ENCODE measurements at regions not wholly inside any gene's neighbourhood (a gene's known extent, or its start where the extent isn't known, plus 50 kb on each side); places are given as distances from the start of the nearest gene placed in this dataset.

GRCh38 chr11:127804747-127805400 is 782.5 kb downstream of the ETS1 start:
- Mint-ChIP-seq H3K36me3 (no peaks in the 10 kb centered on the region), H3K4me3 (no peak overlapping the region), H3K4me1 (peaks cover 23% of the 10 kb centered on the region), H3K27me3 (ENCODE audit: low read depth) (no peaks in the 10 kb centered on the region), H3K27ac (no peak overlapping the region), H3K9me3 (no peaks in the 10 kb centered on the region)
- DNase-seq (ENCODE audit: low spot score) (no peak), ATAC-seq (no peak)
- ChIA-PET POLR2A (no interaction called here), CTCF (interaction anchor here (1.5 kb wide), 1 partner anchor 39 kb away, joined by 3 read pairs; no protein-coding TSS in a partner anchor)
- TF ChIP-seq ZNF232 (CRISPR knock-in tag; IDR thresholded peaks at IDR 0.05) (no peak), ELF4 (CRISPR knock-in tag; IDR thresholded peaks at IDR 0.05; ENCODE audit: low read depth) (no peak), SOX15 (CRISPR knock-in tag; IDR thresholded peaks at IDR 0.05) (no peak), KAT7 (CRISPR knock-in tag; IDR thresholded peaks at IDR 0.05; ENCODE audit: borderline replicate concordance) (no peak), FOXJ3 (CRISPR knock-in tag; IDR thresholded peaks at IDR 0.05; ENCODE audit: borderline replicate concordance) (no peak), RELA (CRISPR knock-in tag; IDR thresholded peaks at IDR 0.05; ENCODE audit: borderline replicate concordance) (no peak), GABPB1 (CRISPR knock-in tag; IDR thresholded peaks at IDR 0.05) (no peak), ZNF532 (CRISPR knock-in tag; IDR thresholded peaks at IDR 0.05; ENCODE audit: borderline replicate concordance) (no peak), HMGXB4 (CRISPR knock-in tag; IDR thresholded peaks at IDR 0.05) (no peak), SMAD3 (CRISPR knock-in tag; IDR thresholded peaks at IDR 0.05; ENCODE audit: borderline replicate concordance) (no peak), CREB1 (CRISPR knock-in tag; IDR thresholded peaks at IDR 0.05) (no peak), E2F5 (CRISPR knock-in tag; IDR thresholded peaks at IDR 0.05) (no peak), JUN (CRISPR knock-in tag; IDR thresholded peaks at IDR 0.05) (no peak), ZBTB43 (CRISPR knock-in tag; IDR thresholded peaks at IDR 0.05) (no peak), TCF7 (CRISPR knock-in tag; IDR thresholded peaks at IDR 0.05; ENCODE audit: low read depth) (no peak), ERG (CRISPR knock-in tag; IDR thresholded peaks at IDR 0.05) (no peak), MLX (CRISPR knock-in tag; IDR thresholded peaks at IDR 0.05) (no peak)

All from WTC11 (cell line).